ENCODE measurements at regions not wholly inside any gene's neighbourhood (a gene's known extent, or its start where the extent isn't known, plus 50 kb on each side); places are given as distances from the start of the nearest gene placed in this dataset.

DNA sequence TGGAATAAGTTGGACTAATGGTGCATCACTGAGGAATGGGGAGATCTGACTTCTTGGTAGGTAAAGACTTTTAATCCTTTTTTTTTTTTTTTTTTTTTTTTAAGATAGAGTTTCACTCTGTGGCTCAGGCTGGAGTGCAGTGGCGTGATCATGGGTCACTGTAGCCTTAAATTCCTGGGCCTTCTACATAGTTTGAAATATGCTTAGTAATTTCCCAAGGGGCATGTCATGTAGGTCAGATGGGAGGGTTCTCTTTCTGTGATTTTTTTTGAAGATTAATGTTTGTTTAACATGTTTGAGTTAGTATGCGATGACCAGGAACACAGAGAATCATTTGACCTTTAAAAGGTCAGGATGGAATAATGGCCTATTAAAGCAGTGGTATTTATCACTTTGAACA, 129.1 kb downstream of the S1PR1 start:
- TF ChIP-seq CTCF (conservative IDR thresholded peaks at IDR 0.05; ENCODE audit: low read length) (no peak), EZH2phosphoT487 (IDR thresholded peaks at IDR 0.05; ENCODE audit: borderline replicate concordance) (no peak)

Measured in Loucy (cell line).